ENCODE measurements at regions not wholly inside any gene's neighbourhood (a gene's known extent, or its start where the extent isn't known, plus 50 kb on each side); places are given as distances from the start of the nearest gene placed in this dataset.

DNA sequence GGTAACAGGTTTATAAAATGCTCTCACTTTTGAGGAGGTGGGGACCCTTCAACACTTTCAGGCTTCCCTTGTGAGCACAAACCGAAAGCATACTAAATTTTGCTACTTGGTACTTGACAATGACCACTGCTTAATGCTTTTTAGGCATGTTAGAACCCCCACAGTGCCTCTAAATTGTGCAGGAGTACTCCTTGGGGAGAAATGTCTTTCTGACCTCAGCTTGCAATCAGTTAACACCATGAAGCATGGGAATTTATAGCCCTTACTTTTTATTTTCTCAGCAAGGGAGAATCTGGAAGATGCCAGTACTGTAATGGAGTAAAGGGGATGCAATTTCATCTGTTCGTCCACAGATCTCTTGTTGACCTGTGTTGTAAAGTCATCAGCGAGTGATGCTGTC lies 308.9 kb upstream of the TBC1D5 start:
- Histone ChIP-seq H3K4me3 (ENCODE audit: extremely low read depth, insufficient read depth, low read length, poor library complexity, severe bottlenecking) (no peak overlapping the region), H3K27ac (ENCODE audit: low read depth, low read length, severe bottlenecking) (no peak overlapping the region), H3K9me3 (ENCODE audit: control insufficient read depth, low read length) (peaks cover 7% of the 10 kb centered on the region), H3K36me3 (ENCODE audit: control insufficient read depth, insufficient read depth, low read length) (no peaks in the 10 kb centered on the region), H3K4me1 (ENCODE audit: control insufficient read depth, insufficient read depth, low read length, poor library complexity, severe bottlenecking) (no peaks in the 10 kb centered on the region)
- WGBS, 2 experiments (ENCODE audit: insufficient coverage in 2 of 2), result 87 to 88% methylated on average over 3 of the region's 3 CpGs

DNA sequence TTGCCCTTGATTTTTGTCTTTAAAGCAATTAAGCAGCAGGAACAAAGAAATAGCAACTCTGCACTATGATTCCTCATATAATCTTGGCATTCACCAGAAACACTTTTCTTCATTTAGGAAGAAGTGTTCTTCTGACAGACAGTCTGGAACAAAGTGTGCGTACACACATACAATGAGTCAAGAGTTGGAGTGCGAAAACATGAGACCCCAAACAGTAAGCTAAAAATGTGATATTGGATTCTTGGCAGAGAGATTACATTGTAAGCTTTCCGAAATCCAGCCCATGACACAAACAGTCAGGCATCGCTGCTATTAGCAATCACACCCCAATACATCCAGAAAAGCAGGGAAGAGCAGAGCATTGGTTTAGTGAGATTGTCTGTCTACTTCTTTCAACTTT lies 306.7 kb upstream of the TBC1D5 start:
- no CpG with 5 or more reads among the region's 4 CpGs for WGBS, 2 experiments (ENCODE audit: insufficient coverage in 2 of 2)
- Histone ChIP-seq H3K36me3 (ENCODE audit: control insufficient read depth, insufficient read depth, low read length) (no peaks in the 10 kb centered on the region), H3K27ac (ENCODE audit: low read depth, low read length, severe bottlenecking) (no peak overlapping the region), H3K4me1 (ENCODE audit: control insufficient read depth, insufficient read depth, low read length, poor library complexity, severe bottlenecking) (no peaks in the 10 kb centered on the region), H3K4me3 (ENCODE audit: extremely low read depth, insufficient read depth, low read length, poor library complexity, severe bottlenecking) (no peak overlapping the region), H3K9me3 (ENCODE audit: control insufficient read depth, low read length) (peaks cover under 1% of the 10 kb centered on the region)

DNA sequence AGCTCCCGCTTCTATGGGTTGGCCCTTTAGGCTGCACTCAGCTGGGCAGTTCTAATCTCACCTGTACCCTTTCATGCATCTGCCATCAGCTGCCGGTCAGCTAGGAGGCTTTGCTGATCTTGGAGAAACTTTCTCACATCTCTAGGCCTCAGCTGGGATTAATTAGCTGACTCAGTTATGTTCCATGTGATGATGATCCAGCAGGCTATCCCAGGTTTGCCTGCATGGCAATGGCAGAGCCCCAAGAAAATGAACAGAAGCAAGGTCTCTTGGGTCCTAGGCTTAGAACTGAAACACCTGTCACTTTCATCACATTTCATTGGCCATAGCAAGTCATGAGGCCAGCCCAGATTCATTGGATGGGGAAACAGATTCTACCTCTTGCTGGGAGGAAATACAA lies 304.6 kb upstream of the TBC1D5 start:
- Histone ChIP-seq H3K27ac (ENCODE audit: low read depth, low read length, severe bottlenecking) (no peak overlapping the region), H3K4me3 (ENCODE audit: extremely low read depth, insufficient read depth, low read length, poor library complexity, severe bottlenecking) (no peak overlapping the region), H3K9me3 (ENCODE audit: control insufficient read depth, low read length) (no peaks in the 10 kb centered on the region), H3K36me3 (ENCODE audit: control insufficient read depth, insufficient read depth, low read length) (no peaks in the 10 kb centered on the region), H3K4me1 (ENCODE audit: control insufficient read depth, insufficient read depth, low read length, poor library complexity, severe bottlenecking) (no peaks in the 10 kb centered on the region)
- 50 to 92% methylated on average over 1 to 2 of the region's 2 CpGs for WGBS, 2 experiments (ENCODE audit: insufficient coverage in 2 of 2)

DNA sequence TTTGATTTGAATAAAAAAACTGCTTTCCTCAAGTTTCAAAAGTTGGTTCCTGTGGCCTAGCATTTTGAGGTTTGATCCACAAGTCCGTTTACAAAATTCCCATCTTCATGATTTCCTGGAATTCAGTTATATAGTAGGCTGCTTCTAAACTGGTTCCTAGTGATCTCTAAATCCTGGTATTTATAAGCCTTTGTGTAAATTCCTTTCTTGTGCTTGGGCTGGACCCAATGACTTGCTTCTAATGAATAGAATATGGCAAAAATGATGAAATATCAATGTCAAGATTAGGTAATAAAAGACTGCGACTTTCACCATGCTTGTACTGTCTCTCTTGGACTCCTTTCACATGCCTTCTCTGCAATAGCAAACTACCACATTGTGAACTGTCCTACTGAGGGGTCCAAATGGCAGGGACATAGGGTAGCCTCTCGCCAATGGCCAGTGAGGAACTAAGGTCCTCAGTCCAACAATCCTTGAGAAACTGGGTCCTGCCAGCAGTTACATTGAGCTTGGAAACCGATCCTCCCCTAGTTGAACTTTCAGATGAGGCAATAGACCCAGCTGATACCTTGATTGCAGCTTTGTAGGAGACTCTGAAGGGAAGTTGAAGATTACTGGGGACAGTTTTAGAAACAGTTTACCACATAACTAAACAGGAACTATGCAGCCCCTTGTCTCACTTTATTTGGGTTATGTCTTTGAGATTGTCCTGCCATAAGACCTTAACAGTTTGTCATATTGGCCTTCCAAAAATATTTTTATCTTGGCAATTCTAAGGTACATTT lies 303.9 kb upstream of the TBC1D5 start:
- no peak overlapping the region for H3K4me3 ChIP-seq (ENCODE audit: extremely low read depth, insufficient read depth, low read length, poor library complexity, severe bottlenecking)
- no peaks in the 10 kb centered on the region for H3K4me1 ChIP-seq (ENCODE audit: control insufficient read depth, insufficient read depth, low read length, poor library complexity, severe bottlenecking)
- H3K9me3 ChIP-seq (ENCODE audit: control insufficient read depth, low read length), result no peaks in the 10 kb centered on the region
- no peaks in the 10 kb centered on the region for H3K36me3 ChIP-seq (ENCODE audit: control insufficient read depth, insufficient read depth, low read length)
- no peak overlapping the region for H3K27ac ChIP-seq (ENCODE audit: low read depth, low read length, severe bottlenecking)
- WGBS, 2 experiments (ENCODE audit: insufficient coverage in 2 of 2), result 86 to 100% methylated on average over 1 to 2 of the region's 4 CpGs

DNA sequence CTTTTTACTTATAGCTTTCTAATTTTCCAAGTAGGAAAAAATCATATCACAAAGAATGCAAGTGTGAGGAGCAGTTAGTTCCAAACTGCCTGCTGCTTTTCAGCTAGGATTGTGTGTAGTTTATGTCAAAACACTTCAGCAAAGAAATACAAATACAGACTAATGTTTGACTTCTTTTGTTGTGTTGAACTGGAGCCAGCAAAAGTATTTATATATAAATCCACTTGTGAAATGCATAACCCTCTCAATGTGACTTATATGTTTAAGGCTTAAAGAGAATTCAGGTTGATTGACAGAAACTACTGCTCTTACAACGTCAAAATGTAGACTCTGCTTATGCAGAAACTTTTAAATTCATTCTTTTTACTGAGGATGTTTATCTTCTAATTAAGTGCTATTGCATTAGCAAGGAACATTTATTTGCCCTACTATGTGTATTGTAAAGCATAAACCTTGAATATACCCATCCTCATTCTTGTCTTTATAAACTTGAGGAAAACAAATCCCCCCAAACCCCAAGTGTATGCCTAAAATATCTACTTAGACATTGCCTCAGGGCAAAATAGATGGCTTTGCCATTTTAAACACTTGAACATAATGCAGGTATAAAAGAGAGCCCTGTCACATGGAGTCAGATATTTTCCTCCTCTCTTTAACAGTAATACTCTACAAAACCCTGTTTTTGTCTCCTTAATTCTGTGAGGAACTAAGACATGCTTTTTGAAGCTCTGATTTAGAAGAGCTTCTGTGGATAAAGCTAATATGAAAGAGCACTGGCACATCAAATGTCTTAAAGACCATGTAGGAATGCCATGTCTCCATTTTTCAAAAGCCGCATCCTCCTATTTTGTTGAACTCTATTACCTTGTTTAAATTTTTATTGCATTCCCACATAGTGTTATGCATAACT lies 302.8 kb upstream of the TBC1D5 start:
- Histone ChIP-seq H3K36me3 (ENCODE audit: control insufficient read depth, insufficient read depth, low read length) (no peaks in the 10 kb centered on the region), H3K4me3 (ENCODE audit: extremely low read depth, insufficient read depth, low read length, poor library complexity, severe bottlenecking) (no peak overlapping the region), H3K27ac (ENCODE audit: low read depth, low read length, severe bottlenecking) (no peak overlapping the region), H3K9me3 (ENCODE audit: control insufficient read depth, low read length) (no peaks in the 10 kb centered on the region), H3K4me1 (ENCODE audit: control insufficient read depth, insufficient read depth, low read length, poor library complexity, severe bottlenecking) (no peaks in the 10 kb centered on the region)
- WGBS, 2 experiments (ENCODE audit: insufficient coverage in 2 of 2), result no CpG with 5 or more reads among the region's 2 CpGs

DNA sequence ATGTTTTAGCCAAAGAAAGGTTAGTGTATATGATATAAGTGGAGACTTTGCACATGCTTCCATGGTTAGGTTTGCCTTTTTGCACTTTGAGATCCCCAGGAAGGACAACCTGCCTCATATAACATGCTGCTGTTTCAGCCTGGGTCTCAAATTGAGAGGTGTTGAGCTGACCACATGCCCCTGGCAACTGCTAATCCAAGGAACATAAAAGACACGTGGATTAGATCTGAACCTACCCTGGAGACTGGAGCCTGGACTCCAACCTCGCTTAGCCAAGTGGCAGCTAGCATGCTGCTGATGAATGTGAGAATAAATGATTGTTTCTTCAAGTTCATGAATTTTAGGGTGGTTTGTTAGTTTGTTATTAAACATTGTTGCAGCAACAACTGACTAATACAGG lies 301.8 kb upstream of the TBC1D5 start:
- Histone ChIP-seq H3K4me1 (ENCODE audit: control insufficient read depth, insufficient read depth, low read length, poor library complexity, severe bottlenecking) (no peaks in the 10 kb centered on the region), H3K4me3 (ENCODE audit: extremely low read depth, insufficient read depth, low read length, poor library complexity, severe bottlenecking) (no peak overlapping the region), H3K36me3 (ENCODE audit: control insufficient read depth, insufficient read depth, low read length) (no peaks in the 10 kb centered on the region), H3K27ac (ENCODE audit: low read depth, low read length, severe bottlenecking) (no peak overlapping the region), H3K9me3 (ENCODE audit: control insufficient read depth, low read length) (no peaks in the 10 kb centered on the region)
- WGBS, 2 experiments (ENCODE audit: insufficient coverage in 2 of 2), result 75 to 80% methylated on average over 2 of the region's 2 CpGs

DNA sequence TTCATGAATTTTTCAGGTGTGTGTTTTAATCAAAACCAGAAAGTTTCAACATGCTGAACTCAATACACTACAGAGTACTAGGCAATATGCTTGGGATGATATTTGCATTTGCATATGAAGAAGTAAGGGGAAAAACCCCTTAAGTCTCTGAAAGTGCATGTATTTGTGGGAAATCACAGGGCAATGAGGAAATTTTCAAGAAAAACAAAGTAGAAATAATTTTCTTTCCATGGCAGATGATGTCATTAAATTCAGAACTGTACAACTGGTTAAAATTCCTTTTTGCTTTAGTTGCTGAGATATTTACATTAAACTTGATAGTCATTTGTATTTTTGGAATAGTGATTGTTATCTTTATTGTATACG lies 294.0 kb upstream of the TBC1D5 start:
- Histone ChIP-seq H3K27ac (ENCODE audit: low read depth, low read length, severe bottlenecking) (no peak overlapping the region), H3K4me3 (ENCODE audit: extremely low read depth, insufficient read depth, low read length, poor library complexity, severe bottlenecking) (no peak overlapping the region), H3K9me3 (ENCODE audit: control insufficient read depth, low read length) (no peaks in the 10 kb centered on the region), H3K4me1 (ENCODE audit: control insufficient read depth, insufficient read depth, low read length, poor library complexity, severe bottlenecking) (no peaks in the 10 kb centered on the region), H3K36me3 (ENCODE audit: control insufficient read depth, insufficient read depth, low read length) (no peaks in the 10 kb centered on the region)
- no CpG with 5 or more reads among the region's 1 CpG for WGBS, 2 experiments (ENCODE audit: insufficient coverage in 2 of 2)

DNA sequence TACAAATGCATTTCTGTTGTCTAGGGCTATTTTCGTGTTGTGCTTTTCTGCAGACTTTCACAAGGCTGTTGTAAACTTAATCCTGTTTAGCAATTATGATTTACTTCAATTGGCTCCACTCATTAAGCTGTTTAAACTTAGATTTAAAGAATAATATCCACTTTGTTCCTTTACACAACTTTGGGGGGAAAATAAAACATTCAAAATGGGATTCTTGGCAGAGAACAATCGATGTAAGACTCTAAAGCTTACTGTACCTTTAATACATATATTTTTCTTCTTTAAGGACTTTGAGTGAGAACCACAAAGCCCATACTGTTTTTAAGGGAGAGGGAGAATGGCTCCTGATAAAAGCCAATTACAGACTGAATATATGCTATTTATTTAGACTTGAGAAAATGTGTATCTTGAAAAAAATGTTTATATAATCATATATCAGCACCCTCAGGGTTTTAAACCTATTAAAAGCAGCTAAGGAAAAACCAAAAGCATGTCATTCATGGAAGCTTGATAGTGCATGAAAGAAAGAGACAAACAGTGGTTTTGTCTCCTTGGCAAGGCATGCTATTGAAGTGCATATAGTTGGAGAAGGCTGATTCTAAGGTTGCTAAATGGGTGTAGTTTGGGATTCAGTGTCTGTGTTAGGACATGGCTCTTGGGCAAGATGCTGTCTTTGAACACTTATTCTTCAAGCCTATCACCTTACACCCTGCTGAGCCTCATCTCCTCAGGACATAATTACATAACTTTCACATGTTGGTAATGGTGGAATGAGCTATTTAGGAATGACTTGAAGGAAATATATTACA lies 293.4 kb upstream of the TBC1D5 start:
- Histone ChIP-seq H3K9me3 (ENCODE audit: control insufficient read depth, low read length) (no peaks in the 10 kb centered on the region), H3K4me3 (ENCODE audit: extremely low read depth, insufficient read depth, low read length, poor library complexity, severe bottlenecking) (no peak overlapping the region), H3K4me1 (ENCODE audit: control insufficient read depth, insufficient read depth, low read length, poor library complexity, severe bottlenecking) (no peaks in the 10 kb centered on the region), H3K27ac (ENCODE audit: low read depth, low read length, severe bottlenecking) (no peak overlapping the region), H3K36me3 (ENCODE audit: control insufficient read depth, insufficient read depth, low read length) (no peaks in the 10 kb centered on the region)
- whole genome bisulfite sequencing, 2 experiments (ENCODE audit: insufficient coverage in 2 of 2), result 100% methylated on average over 1 of the region's 2 CpGs; no CpG with 5 or more reads in 1 of the 2 experiments

DNA sequence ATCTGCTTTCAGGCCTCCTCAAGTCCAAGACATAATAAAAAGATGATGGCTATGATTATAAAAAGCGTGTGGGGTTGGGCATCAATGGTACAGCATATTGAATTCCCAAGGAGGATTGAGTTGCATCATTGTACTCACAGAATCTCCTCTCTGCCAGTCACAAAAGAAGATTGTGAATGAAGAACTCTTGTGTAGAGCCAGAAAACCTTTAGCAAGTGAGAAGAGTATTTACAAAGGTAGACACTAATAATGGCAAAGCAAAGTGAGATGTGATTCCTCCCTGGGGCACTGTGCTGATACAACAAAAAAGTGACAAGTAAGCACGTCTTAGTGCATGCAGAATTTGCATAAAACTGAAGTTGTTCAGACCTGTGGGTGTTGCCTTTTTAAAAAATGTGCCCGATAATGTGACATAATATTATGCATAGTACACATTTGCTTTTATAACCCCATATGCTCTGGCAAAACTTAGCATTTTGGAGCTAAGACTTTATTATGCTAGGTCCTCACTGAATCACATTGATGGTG lies 291.2 kb upstream of the TBC1D5 start:
- Histone ChIP-seq H3K9me3 (ENCODE audit: control insufficient read depth, low read length) (no peaks in the 10 kb centered on the region), H3K36me3 (ENCODE audit: control insufficient read depth, insufficient read depth, low read length) (no peaks in the 10 kb centered on the region), H3K27ac (ENCODE audit: low read depth, low read length, severe bottlenecking) (no peak overlapping the region), H3K4me1 (ENCODE audit: control insufficient read depth, insufficient read depth, low read length, poor library complexity, severe bottlenecking) (no peaks in the 10 kb centered on the region), H3K4me3 (ENCODE audit: extremely low read depth, insufficient read depth, low read length, poor library complexity, severe bottlenecking) (no peak overlapping the region)
- 63 to 80% methylated on average over 1 of the region's 3 CpGs for WGBS, 2 experiments (ENCODE audit: insufficient coverage in 2 of 2)

DNA sequence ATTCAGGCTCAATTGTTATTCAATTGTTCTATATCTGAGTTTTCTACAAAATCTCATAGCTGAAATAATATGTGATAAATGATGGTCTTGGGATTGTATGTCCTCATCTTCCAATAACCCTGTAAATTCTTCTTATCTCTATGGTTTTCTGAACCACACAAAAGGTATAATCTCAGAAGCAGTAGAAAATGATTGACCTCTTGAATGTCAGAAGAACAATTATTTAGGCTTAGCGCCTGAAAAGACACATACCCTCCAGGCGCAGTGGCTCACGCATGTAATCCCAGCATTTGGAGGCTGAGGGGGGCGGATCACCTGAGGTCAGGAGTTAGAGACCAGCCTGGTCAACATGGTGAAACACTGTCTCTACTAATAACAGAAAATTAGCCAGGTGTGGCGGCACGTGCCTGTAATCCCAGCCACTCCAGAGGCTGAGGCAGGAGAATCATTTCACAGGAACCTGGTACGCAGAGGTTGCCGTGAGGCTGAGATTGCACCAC lies 288.0 kb upstream of the TBC1D5 start:
- Histone ChIP-seq H3K36me3 (ENCODE audit: control insufficient read depth, insufficient read depth, low read length) (no peaks in the 10 kb centered on the region), H3K9me3 (ENCODE audit: control insufficient read depth, low read length) (no peaks in the 10 kb centered on the region), H3K4me1 (ENCODE audit: control insufficient read depth, insufficient read depth, low read length, poor library complexity, severe bottlenecking) (no peaks in the 10 kb centered on the region), H3K4me3 (ENCODE audit: extremely low read depth, insufficient read depth, low read length, poor library complexity, severe bottlenecking) (no peak overlapping the region), H3K27ac (ENCODE audit: low read depth, low read length, severe bottlenecking) (no peak overlapping the region)
- 90 to 96% methylated on average over 7 of the region's 8 CpGs for WGBS, 2 experiments (ENCODE audit: insufficient coverage in 2 of 2)

Data from mesodermal cell (in vitro differentiated cells).